ENCODE measurements at regions not wholly inside any gene's neighbourhood (a gene's known extent, or its start where the extent isn't known, plus 50 kb on each side); places are given as distances from the start of the nearest gene placed in this dataset.

DNA sequence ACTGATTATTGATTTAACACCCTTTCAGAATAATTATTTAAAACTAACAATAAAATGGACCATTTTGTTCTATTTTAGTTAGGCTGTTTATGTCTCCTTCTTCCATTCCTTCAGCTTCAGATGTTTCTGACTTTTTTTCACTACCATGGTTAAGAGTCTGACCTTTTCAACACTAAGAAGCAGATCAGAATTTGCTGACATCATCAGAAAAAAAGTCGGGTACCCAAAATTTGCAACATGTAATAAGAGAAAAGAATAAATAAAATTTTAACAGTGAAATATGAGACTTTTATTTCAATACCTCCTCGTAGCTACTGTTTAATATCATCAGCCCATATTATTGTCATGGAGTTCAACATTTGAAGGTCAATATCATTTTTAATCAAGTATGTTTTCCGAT, 1158.3 kb downstream of the RPIA start:
- no peak for TF ChIP-seq CTCF (IDR thresholded peaks at IDR 0.05)
- no peak for TF ChIP-seq POLR2A (IDR thresholded peaks at IDR 0.05)

Data from esophagus squamous epithelium (tissue), 4 donors.